ENCODE measurements at regions not wholly inside any gene's neighbourhood (a gene's known extent, or its start where the extent isn't known, plus 50 kb on each side); places are given as distances from the start of the nearest gene placed in this dataset.

DNA sequence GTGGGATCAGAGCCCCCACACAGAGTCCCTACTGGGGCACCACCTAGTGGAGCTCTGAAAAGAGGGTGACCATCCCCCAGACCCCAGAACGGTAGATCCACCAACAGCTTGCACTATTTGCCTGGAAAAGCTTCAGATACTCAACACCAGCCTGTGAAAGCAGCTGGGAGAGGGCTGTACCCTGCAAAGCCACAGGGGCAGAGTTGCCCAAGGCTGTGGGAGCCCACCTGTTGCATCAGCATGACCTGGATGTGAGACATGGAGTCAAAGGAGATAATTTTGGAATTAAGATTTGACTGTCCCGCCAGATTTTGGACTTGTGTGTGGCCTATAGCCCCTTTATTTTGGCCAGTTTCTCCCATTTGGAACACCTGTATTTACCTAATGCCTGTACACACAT lies 260.4 kb downstream of the TBX18 start:
- no peak for TF ChIP-seq POLR2A (IDR thresholded peaks at IDR 0.05)
- TF ChIP-seq, protein P1, sequence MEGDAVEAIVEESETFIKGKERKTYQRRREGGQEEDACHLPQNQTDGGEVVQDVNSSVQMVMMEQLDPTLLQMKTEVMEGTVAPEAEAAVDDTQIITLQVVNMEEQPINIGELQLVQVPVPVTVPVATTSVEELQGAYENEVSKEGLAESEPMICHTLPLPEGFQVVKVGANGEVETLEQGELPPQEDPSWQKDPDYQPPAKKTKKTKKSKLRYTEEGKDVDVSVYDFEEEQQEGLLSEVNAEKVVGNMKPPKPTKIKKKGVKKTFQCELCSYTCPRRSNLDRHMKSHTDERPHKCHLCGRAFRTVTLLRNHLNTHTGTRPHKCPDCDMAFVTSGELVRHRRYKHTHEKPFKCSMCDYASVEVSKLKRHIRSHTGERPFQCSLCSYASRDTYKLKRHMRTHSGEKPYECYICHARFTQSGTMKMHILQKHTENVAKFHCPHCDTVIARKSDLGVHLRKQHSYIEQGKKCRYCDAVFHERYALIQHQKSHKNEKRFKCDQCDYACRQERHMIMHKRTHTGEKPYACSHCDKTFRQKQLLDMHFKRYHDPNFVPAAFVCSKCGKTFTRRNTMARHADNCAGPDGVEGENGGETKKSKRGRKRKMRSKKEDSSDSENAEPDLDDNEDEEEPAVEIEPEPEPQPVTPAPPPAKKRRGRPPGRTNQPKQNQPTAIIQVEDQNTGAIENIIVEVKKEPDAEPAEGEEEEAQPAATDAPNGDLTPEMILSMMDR (IDR thresholded peaks at IDR 0.05) = no peak

Measured in tibial nerve (tissue), 3 donors.